NCI-H1092 (cell line): ENCODE measurements at regions not wholly inside any gene's neighbourhood (a gene's known extent, or its start where the extent isn't known, plus 50 kb on each side); places are given as distances from the start of the nearest gene placed in this dataset.
"Not testable (repeated sequence)": the region's sequence is repeated elsewhere in the genome, so short reads cannot be mapped to it uniquely, and the experiment has no call there.

Source experiments
- DNase-seq: peaks from one replicate; lab custom pipeline; 2025; lab: John Stamatoyannopoulos, UW

DNA sequence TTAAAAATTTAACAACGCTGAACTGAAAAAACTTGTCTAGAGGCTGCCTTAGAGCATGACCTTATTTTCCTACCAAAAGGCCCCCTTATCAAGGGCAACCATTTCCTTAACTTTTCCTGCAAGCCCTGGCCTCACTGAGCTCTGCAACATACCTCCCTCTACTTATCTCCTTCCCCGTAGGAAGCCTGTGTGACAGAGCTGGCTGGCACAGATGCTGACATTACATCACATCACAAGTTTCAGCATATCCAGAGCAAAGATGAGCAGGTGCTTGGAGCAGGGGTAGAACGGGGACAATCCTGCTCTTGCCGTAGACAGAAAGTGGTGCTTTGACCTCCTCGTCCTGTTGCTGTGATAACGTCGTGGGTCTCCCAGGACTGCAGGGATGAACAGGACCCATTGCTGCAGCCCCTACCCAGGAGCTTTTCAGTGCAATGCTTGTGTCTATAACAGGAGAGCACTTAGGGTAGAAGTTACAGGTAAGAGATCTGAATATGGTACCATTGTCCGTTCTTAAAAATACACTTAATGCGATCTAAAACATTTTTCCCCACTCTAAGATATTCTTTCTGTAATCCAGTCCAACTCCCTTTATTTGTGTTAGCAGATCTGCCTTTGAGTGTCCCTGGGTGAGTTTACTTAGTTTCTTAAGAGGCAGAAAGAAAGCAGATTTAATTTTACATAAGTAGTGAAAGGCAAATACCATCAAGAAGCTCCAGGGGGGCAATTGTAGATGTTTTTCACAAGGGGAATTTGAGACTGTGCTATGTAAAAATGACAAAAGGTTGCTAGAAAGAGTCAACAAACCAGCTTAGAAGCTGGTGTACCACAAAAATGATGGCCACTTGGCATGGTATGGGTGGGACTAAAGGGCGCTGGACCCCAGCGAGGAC, 101.9 kb upstream of the EFNA5 start:
- DNase-seq: no peak

DNA sequence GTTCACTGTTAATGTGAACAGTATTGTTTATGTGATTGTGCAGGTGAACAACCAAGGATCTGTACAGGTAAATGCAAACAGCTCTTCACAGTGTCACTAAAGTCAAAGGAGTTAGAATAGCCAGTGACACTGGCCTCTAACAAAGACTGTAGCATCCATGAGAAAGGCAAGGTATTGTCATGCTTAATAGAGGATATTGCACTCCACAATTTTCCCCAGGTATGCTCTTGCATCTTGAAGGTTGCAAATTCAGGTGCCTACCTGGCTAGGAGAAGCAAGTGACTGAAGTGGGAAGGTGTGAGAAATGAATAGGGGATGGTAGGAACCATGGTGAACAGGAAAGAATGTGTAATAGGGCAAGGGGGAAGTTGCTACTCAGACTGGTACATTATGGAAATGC, 101.2 kb upstream of the EFNA5 start:
- no peak for DNase-seq

DNA sequence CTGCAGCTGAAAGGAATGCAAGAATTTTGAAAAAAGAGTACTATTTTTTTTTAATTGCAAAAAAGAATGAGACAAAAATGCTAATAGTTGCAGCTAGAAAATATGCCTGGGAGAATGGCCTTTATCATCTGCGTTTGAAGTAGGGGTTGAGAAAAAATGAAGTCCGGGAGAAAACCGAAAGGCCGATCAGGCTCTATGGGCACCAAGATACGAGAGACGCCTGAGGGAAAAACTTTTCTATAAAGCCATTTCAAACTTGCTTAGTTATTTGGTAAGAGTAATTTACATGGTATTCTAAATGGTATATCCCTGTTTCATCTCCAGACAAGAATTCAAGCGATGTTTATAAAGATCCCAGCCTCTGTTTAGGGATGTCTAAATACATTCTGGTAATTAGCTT, 99.3 kb upstream of the EFNA5 start:
- no peak for DNase-seq

DNA sequence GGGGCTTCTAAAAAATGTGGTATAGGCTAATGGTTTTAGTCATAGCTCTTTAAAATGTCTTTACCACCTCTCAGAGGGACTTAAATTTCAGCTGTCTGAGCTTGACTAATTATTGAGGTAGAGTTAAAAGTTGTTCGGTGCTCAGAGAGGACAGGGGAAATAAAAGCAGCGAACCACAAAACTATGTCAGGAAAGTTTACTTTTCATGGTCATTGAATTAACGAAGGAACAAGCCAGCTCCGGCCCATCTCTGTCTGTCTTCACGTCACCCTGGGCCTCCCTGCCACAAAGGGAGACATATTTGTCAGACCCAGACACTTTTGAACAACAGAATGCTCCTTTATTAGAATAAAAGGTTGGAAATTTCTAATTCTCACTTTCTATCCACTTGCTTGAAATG, 98.8 kb upstream of the EFNA5 start:
- DNase-seq: no peak

DNA sequence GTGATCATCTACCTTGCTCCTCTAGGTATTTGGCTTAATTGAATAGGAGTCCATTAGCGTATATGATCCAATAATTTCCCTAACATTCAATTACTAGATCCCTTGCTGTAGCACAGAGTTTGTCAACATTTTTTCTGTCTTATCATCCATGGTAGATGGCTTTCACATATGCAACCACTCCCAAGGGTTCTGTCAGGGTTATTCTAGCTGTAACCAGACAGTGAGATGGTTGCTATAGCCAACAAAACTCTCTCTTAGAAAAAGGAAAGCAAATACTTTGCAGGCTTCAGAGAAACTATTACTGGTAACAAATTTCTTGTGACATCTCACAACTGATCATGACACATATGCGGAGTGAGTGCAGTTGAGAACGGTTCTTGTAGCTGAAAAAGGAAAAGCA, 96.2 kb upstream of the EFNA5 start:
- DNase-seq: no peak

DNA sequence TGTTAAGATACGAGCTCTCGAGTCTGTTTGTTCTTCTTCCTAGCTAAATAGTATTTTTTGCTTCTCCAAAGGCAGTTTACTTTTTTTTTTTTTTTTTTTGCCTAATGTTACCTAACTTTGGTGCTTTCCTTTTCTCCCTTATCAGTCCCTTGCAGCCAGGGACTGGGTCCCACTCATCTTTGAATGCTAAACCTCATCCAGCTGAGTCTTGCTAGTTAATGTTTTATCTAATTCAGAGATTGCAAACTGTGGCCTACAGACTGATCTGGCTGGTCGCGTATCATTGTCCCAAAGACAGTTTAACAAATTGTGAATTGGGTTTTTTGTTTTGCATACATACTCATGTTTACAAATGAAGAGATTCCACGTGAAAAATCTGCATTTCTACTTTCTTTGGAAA, 95.7 kb upstream of the EFNA5 start:
- DNase-seq: no peak

DNA sequence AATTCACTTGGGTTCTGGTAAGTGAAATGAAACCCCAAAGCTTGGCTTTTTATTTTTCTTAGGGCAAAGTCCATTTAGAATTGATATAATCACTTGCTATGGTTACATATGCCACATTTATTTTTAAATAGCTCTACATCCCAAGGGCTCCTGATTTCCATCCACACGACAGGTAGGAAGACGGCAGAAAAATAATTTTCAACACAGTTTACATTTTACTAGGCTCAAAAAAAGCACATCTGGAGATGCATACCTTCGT, 95.0 kb upstream of the EFNA5 start:
- DNase-seq: no peak

DNA sequence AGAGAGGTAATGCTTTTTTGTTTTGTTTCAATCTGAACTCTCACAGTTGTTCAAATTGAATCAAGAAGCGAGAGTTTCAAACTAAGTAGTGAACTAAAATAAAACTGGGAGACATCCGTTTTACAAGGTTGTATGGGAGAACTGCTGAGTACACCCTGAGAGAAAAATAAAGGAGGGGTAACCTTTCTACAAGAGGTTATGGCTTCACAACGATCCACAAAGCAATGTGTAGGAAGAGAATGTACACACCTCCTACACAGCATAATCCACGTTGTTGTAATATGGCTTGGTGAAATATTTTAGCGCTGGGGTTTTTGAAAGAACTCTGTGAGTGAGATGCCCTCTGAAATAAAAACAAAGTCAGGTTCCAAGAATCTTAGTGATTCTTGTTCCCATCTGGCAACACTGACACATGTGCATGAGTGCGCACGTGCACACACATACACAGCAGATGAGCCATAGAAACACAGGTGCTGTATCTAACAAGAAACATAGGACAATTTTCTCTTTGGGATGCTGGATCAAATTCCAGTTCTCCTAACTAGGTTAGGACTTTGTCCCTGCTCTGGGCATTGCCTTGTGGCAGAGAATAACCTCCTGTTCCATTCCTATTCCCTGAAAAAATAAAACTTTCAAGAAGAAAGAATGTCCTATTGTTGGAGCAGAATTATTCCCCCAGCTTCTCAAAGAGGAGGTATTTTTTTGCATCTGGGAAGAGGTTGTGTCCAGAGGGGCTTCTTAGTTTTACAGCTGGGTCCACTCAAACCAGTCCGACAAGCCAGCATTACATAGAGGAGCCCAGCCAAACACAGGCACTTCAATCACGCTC, 94.5 kb upstream of the EFNA5 start:
- DNase-seq: no peak

DNA sequence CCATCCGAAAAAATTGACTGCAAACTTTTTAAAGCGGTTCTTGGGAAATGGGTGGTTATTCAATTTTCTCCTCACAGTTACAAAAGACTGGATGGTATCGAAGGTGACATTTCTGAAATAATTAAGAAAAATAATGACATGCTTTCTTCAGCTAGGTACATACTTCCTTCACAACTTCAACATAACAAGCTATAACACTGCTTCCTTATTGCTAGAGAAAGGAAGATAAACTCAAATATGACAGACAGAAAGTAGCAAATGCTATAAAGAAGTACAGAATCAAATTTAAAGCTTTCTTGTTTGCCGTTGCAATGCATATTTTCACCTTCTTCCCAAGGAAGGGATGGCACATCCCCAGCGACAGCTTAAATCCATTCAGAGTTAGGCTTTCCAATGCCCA, 93.5 kb upstream of the EFNA5 start:
- no peak for DNase-seq

DNA sequence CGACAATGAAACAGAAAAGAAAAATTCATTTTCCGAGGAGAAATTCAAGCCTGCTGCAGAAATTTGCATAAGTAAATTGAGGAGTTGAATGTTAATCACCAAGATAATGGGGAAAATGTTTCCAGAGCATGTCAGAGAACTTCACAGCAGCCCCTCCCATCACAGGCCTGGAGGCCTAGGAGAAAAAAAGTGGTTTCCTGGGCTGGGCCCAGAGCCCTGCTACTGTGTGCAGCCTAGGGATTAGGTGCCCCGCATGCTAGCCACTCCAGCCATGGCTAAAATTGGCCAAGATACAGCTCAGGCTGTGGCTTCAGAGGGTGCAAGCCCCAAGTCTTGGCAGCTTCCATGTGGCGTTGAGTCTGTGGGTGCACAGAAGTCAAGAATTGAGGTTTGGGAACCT, 82.7 kb upstream of the EFNA5 start:
- no peak for DNase-seq

DNA sequence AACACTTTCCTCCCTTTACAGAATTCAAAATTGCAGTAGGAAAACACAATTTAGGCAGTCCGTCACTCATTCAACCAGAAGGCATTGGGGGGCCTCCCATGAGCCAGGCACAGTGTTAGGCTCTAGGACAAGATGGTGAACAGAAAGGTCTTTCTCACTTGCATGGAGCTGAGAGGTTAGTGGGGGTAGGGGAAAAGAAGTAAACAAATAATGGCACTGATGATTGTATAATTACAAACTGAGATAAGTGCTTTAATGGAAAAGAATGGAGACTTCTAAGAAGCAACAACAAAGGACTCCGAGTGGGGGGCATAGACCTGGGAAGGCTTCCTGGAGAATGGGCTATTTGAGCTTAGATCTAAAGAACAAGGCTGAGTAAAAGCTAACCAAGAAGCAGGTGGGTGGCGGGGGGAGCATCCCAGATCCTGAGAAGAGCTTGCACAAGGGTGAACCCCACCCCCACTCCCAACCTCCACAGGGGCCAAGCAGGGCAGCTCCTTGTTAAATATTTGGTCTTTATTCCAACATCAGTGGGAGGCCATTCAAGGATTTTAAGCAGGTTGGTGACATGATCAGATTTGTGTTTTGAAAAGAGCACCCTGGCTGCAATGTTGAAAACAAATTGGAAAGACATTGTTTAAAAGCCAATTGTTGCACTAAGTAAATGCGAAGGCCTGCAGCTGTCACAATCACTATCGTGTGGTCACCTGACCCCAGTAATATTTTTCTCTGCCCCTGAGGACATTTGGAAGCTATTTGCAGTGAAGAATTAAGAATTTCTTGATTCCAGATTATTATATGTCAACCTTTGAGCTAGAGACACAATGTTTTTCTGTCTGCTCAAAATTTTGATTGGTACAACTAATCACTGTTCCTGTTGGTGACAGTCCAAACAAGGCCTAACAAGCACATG, 73.9 kb upstream of the EFNA5 start:
- no peak for DNase-seq

DNA sequence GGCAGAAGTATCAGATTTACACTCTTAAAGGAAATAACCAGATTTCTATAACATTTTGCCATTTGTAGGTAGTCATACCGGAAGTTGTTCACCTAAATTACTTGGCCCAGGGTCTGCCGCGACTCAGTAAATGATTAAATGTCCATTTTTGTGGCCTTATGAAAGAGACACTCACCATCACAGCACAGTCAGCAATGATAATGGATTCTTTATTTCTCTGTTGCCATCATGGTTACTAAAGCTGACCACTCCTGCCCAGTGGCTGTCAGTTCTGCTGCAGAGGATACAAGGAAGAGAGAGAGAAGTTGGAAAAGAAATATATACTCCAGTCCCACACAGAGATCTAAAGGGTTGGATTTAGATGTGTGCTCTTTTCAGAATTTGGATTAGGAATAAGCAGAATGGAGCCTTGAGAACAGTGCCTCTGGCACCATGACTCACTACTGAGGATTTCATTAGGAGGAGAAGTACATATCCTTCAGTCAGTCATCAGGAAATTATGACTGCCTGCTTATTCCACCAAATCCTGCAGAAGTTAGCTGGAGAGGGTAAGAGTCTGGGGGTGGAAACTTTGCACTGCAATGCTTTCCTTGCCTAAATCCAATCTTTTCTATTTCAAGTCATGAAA, 72.8 kb upstream of the EFNA5 start:
- DNase-seq: no peak

DNA sequence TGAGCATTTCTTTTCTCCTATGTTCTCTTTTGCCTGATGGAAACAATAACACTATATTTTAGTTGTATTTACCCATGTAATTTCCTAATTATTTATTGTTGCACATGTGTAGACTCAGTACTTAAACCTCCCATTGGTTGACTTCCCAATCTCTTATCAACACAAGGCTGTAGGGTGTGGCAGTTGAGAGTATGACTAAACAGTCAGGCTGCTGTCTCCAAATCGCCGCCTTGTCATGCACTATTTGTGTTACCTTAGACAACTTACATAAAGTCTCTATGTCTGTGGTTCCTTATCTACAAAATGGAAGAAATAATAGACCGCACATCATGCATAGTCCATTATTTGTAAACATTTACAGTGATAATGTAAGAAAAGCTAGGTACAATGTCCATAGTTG, 68.9 kb upstream of the EFNA5 start:
- no peak for DNase-seq

DNA sequence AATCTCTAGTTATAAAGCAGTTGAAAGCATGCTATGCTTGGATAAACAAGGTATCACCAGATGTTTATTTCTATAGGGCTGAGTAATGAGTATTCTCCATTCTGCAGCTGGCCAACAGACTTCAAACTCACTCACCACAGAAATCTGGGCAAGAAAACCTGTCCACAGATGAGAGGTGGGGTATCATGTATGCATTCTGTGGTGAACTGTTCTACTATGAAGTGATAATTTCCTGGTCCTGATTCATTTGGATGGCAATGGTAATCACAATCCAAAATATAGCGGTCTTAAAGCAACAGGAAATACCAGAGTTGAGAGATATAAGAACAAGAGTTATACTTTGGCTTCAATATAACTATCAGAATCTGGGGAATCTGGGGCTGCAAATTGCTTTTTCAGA, 65.9 kb upstream of the EFNA5 start:
- no peak for DNase-seq

DNA sequence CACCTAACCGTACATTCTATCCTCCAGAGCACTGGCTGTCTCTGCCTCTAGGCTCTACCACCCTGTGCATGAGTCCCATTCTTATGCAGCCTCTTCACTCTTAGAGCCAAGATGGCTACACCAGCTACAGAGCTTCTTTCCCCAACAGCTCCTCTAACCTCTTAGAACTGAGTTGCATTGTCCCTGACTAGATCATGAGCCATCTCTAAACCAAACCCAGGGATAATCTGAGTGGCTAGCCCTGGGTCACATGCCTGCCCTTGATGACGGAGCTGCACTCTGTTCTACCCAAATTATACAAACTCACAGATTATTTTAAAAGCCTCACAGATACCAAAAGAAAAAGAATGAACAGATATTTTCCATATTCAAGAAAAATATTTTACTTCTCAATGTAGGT, 65.4 kb upstream of the EFNA5 start:
- DNase-seq: not testable (repeated sequence)

DNA sequence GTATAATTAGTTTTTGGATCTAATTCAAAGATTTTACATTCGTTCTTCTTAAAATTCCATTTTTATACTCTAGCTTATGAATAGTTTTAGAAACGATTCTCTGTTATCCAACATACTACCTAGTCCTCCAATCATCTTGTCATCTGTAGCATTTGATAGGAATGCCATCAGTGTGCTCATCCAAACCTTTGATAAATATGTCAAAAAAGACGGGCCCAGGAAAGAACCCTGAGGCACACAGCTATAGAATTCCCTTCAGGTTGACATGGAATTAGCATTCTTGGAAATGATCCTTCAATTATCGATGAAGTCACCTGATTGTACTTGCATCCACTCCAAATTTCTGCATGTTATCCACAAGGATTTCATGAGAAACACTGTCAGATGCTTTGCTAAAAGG, 64.8 kb upstream of the EFNA5 start:
- no peak for DNase-seq

DNA sequence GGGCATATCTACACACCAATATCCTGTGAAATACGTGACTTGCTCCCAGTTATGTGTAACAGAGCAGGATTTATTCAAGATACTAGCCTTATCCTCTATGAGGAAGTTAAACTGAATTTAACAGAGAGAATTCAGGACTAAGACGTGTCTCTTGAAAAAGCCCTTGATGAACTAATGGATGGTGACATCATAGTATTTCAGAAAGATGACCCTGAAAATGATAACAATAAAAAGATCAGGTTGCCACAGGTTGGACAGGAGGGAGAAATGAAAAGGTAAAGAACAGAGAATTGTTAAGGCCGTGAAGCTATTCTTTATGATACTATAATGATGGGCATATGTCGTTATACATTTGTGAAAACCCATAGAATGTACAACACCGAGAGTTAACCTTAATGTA, 56.2 kb upstream of the EFNA5 start:
- DNase-seq: no peak

DNA sequence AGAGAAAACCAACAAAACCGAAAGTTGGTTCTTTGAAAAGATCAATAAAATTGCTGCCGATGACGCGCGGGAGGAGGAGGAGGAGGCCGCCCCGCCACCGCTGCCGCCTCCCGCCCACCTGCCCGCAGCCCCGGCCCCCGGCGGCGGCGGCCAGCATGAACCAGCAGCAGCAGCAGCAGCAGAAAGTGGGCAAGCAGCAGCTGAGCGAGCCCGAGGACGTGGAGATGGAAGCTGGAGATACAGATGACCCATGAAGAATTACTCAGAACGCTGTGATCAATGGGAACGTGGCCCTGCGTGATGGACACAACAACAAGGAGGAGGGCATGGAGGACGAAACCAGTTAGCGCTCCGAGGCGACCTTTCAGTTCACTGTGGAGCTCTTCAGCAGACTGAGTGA, 53.9 kb upstream of the EFNA5 start:
- no peak for DNase-seq

DNA sequence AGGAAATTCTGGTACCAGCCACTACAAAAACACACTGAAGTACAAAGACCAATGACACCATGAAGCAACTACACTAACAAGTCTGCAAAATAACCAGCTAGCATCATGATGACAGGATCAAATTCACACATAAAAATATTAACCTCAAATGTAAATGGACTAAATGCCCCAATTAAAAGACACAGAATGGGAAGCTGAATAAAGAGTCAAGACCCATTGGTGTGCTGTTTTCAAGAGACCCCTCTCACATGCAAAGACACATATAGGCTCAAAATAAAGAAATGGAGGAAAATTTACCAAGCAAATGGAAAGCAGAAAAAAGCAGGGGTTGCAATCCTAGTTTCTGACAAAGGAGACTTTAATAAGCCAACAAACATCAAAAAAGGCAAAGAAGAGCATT, 50.5 kb upstream of the EFNA5 start:
- not testable (repeated sequence) for DNase-seq
